HepG2 (cell line): ENCODE measurements at regions not wholly inside any gene's neighbourhood (a gene's known extent, or its start where the extent isn't known, plus 50 kb on each side); places are given as distances from the start of the nearest gene placed in this dataset.
A peak's percentile ranks its signal among the peaks of the same experiment; 100 is the strongest.

Source experiments
- ATAC-seq: fragments of 200-7000 bp; cut with Tn5 transposase; 3 replicates; pipeline ENCODE4 v1.9.1; 2020; ENCODE audit warnings: mild to moderate bottlenecking, moderate library complexity
- BruUV-seq: library from RNA; stranded (reverse); fragments of 400-500 nt; replicated peaks from 2 replicates; lab custom pipeline; 2021; lab: Mats Ljungman, UMichigan
- CTCF ChIA-PET: fragments of 300-600 bp; formaldehyde crosslinking; extraction: SDS; loops from one replicate; lab custom pipeline; 2021; ENCODE audit warnings: low total read pairs, inconsistent platforms, low intra/inter-chr PET ratio; lab: Yijun Ruan, JAX
- POLR2A ChIA-PET: fragments of 350-600 bp; sonication (Branson Sonifier 250); formaldehyde crosslinking; loops from one replicate; lab custom pipeline; 2020; ENCODE audit warnings: antibody characterized with exemption, inconsistent platforms; lab: Yijun Ruan, JAX
- DNase-seq: peaks from one replicate; pipeline ENCODE4 v3.0.0-alpha.2; 2015; ENCODE audit warnings: low spot score
- FAIRE-seq: peaks from 3 replicates; lab custom pipeline; 2011; peaks lifted over from hg19 to GRCh38; lab: Jason Lieb, UNC
- H2AFZ ChIP-seq: one replicate; pipeline ENCODE4 v1.6.1; 2011; ENCODE audit warnings: low read length, inconsistent platforms
- H3K27ac ChIP-seq: fragments of 300-600 bp; 3 replicates; pipeline ENCODE4 v1.8.0; 2011; ENCODE audit warnings: mixed run types, mild to moderate bottlenecking, mixed read lengths, low read length, inconsistent platforms; ENCODE audit not compliant: insufficient read depth; ENCODE audit errors: extremely low read length
- H3K27me3 ChIP-seq, 2 experiments: fragments of 200-600 bp in 1 of 2; 2 replicates in 1 of 2; 3 replicates in 1 of 2; pipeline versions ENCODE4 v1.6.0 to v1.8.0; 2011; ENCODE audit warnings: low read length in 2 of 2, mild to moderate bottlenecking in 2 of 2, moderate library complexity in 2 of 2, inconsistent platforms in 1 of 2; ENCODE audit not compliant: insufficient read depth in 2 of 2, control insufficient read depth in 1 of 2
- H3K36me3 ChIP-seq, 2 experiments: fragments of 200-600 bp in 1 of 2; replicated peaks in 1 of 2; 2 replicates in 1 of 2; 3 replicates in 1 of 2; pipeline versions ENCODE4 v1.5.1 to v1.8.0; 2011; ENCODE audit warnings: low read length in 2 of 2, inconsistent platforms in 1 of 2; ENCODE audit not compliant: insufficient read depth in 2 of 2, control insufficient read depth in 1 of 2
- H3K4me1 ChIP-seq: 2 replicates; pipeline ENCODE4 v1.5.1; 2012; ENCODE audit warnings: low read length, inconsistent platforms; ENCODE audit not compliant: insufficient read depth
- H3K4me2 ChIP-seq: 2 replicates; pipeline ENCODE4 v1.6.0; 2011; ENCODE audit warnings: low read depth, low read length, inconsistent platforms
- H3K4me3 ChIP-seq, 3 experiments: fragments of 200-600 bp in 1 of 3; sonication (generic), shearing (Covaris generic) in 1 of 3; replicated peaks in 1 of 3; 2 replicates each; pipeline ENCODE4 v1.5.1; 2011 to 2016; ENCODE audit warnings: low read length in 3 of 3, inconsistent platforms in 2 of 3, low read depth in 2 of 3, mild to moderate bottlenecking in 2 of 3, control low read depth in 1 of 3, mixed read lengths in 1 of 3; ENCODE audit not compliant: insufficient read depth in 1 of 3
- H3K79me2 ChIP-seq: one replicate; pipeline ENCODE4 v1.6.1; 2011; ENCODE audit warnings: low read length, inconsistent platforms; ENCODE audit not compliant: insufficient read depth
- H3K9ac ChIP-seq: 2 replicates; pipeline ENCODE4 v1.6.0; 2011; ENCODE audit warnings: mild to moderate bottlenecking, low read depth, low read length, inconsistent platforms; ENCODE audit not compliant: insufficient read depth
- H3K9me3 ChIP-seq: 2 replicates; pipeline ENCODE4 v1.5.1; 2012; ENCODE audit warnings: mild to moderate bottlenecking, low read length
- H4K20me1 ChIP-seq: 2 replicates; pipeline ENCODE4 v1.6.0; 2011; ENCODE audit warnings: inconsistent platforms, mild to moderate bottlenecking, low read length, moderate library complexity; ENCODE audit not compliant: insufficient read depth
- HNF4G ChIP-seq, 2 experiments: sonication (generic) in 1 of 2; formaldehyde crosslinking in 1 of 2; IDR thresholded peaks; 2 replicates each; pipeline versions ENCODE4 v1.4.0 to v1.6.1; 2011 to 2020; ENCODE audit warnings: borderline replicate concordance in 2 of 2, low read depth in 2 of 2, mild to moderate bottlenecking in 2 of 2, low read length in 1 of 2, missing genetic modification reagents in 1 of 2, moderate library complexity in 1 of 2
- MZF1 ChIP-seq: sonication (generic); formaldehyde crosslinking; IDR thresholded peaks from 2 replicates; pipeline ENCODE4 v1.8.1; 2023; ENCODE audit warnings: mild to moderate bottlenecking, missing genetic modification reagents, borderline replicate concordance
- SMAD3 ChIP-seq: sonication (generic); formaldehyde crosslinking; IDR thresholded peaks from 2 replicates; pipeline ENCODE4 v1.4.0; 2020; ENCODE audit warnings: missing genetic modification reagents
- SUZ12 ChIP-seq: fragments of 150-350 bp; IDR thresholded peaks from 2 replicates; pipeline ENCODE4 v1.6.1; 2014; ENCODE audit warnings: low read depth, low read length
- ZEB1 ChIP-seq: IDR thresholded peaks from 2 replicates; pipeline ENCODE4 v1.6.1; 2012; ENCODE audit warnings: mild to moderate bottlenecking, low read depth, inconsistent platforms; ENCODE audit not compliant: insufficient replicate concordance
- ZNF121 ChIP-seq: sonication (generic); formaldehyde crosslinking; IDR thresholded peaks from 2 replicates; pipeline ENCODE4 v1.5.0; 2020; ENCODE audit warnings: mild to moderate bottlenecking, missing genetic modification reagents
- ZNF329 ChIP-seq: sonication (generic); formaldehyde crosslinking; IDR thresholded peaks from 2 replicates; pipeline ENCODE4 v1.9.0; 2021; ENCODE audit warnings: low read depth, mild to moderate bottlenecking, missing genetic modification reagents
- WGBS: methylation state at CpG from one replicate; pipeline ENCODE4 v1.1.6; 2017; ENCODE audit warnings: low lambda C conversion rate; 5-methylcytosine and 5-hydroxymethylcytosine counted together
- in situ Hi-C: cut with HindIII; loops from 2 replicates; pipeline ENCODE4 v1.10.0; 2017; ENCODE audit warnings: low pct_unique_long_range_greater_than_20kb; ENCODE audit not compliant: extremely low pct_ligation_motif_present
- intact Hi-C: fragments of 100-400 bp; cut with micrococcal nuclease; formaldehyde crosslinking; loops from one replicate; pipeline ENCODE4 v1.10.0; 2022; ENCODE audit not compliant: unreplicated experiment
- TF ChIP-seq, protein P1 (sequence below): fragments of 450-650 bp; IDR thresholded peaks from 2 replicates; pipeline ENCODE4 v1.6.1; 2017; ENCODE audit warnings: mild to moderate bottlenecking
- TF ChIP-seq, protein P2 (sequence below): sonication (generic); formaldehyde crosslinking; IDR thresholded peaks from 2 replicates; pipeline ENCODE4 v1.4.0; 2020; ENCODE audit warnings: missing genetic modification reagents, borderline replicate concordance

DNA sequence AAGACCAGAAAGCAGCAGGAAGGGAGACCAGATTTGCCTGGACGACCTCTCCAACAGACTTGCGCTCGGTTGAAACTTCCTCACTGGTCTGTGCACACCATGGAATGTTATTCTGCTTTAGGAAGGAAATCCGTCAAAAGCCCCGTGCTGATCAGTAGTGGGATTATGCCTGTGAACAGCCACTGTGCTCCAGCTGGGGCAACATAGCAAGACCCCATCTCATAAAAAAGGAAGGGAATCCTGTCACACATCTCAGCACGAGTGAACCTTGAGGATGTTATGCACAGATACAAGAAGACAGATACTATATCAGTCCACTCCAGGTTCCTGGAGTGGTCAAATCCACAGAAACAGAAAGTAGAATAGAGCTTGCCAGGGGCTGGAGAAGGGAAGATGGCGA lies 86.9 kb upstream of the FOXC1 start:
- 40% methylated on average over 7 of the region's 7 CpGs for WGBS
- Histone ChIP-seq H3K9me3 (no peaks in the 10 kb centered on the region), H3K4me3 (no peak overlapping the region), H2AFZ (no peak overlapping the region), H3K9ac (no peak overlapping the region), H3K36me3 (no peaks in the 10 kb centered on the region), H3K27ac (no peak overlapping the region), H3K4me1 (no peaks in the 10 kb centered on the region), H3K4me2 (no peak overlapping the region), H3K79me2 (no peaks in the 10 kb centered on the region), H3K27me3 (peaks cover 8 to 74% of the 10 kb centered on the region in 2 experiments), H4K20me1 (no peaks in the 10 kb centered on the region)
- ChIA-PET CTCF (no interaction called here), POLR2A (no interaction called here)
- TF ChIP-seq SUZ12 (no peak), ZEB1 (no peak), HNF4G (IDR thresholded peaks at IDR 0.05; ENCODE audit: borderline replicate concordance, low read depth, low read length) (no peak), HNF4G (CRISPR knock-in tag; IDR thresholded peaks at IDR 0.05; ENCODE audit: borderline replicate concordance, low read depth) (no peak), ZNF121 (CRISPR knock-in tag) (peak; percentile 58; the same call in 1 of the 2 replicates), ZNF329 (no peak)
- intact Hi-C loops, result no loop called here
- in situ Hi-C loops, result no loop called here
- FAIRE-seq (no peak), ATAC-seq (no peak), DNase-seq (no peak)
- BruUV-seq, result no TSS peak

GRCh38 chr6:1524040-1524480 lies 85.7 kb upstream of the FOXC1 start:
- no peaks in the 10 kb centered on the region for H3K79me2 ChIP-seq
- no peak overlapping the region for H2AFZ ChIP-seq
- no peak overlapping the region for H3K27ac ChIP-seq
- in situ Hi-C loops (no loop called here), intact Hi-C loops (no loop called here)
- no peak overlapping the region for H3K9ac ChIP-seq
- ChIA-PET POLR2A (no interaction called here), CTCF (no interaction called here)
- H3K4me1 ChIP-seq, result no peaks in the 10 kb centered on the region
- BruUV-seq, result no TSS peak
- H3K4me2 ChIP-seq, result no peak overlapping the region
- FAIRE-seq, result no peak
- no peaks in the 10 kb centered on the region for H4K20me1 ChIP-seq
- DNase-seq, result no peak
- peaks cover 8 to 81% of the 10 kb centered on the region in 2 experiments for H3K27me3 ChIP-seq
- no peak overlapping the region for H3K4me3 ChIP-seq
- H3K9me3 ChIP-seq, result no peaks in the 10 kb centered on the region
- H3K36me3 ChIP-seq, result no peaks in the 10 kb centered on the region
- peak; percentile 32; the same call in 1 of the 3 replicates for ATAC-seq
- WGBS, result 72% methylated on average over 21 of the region's 37 CpGs
- TF ChIP-seq, protein P1, sequence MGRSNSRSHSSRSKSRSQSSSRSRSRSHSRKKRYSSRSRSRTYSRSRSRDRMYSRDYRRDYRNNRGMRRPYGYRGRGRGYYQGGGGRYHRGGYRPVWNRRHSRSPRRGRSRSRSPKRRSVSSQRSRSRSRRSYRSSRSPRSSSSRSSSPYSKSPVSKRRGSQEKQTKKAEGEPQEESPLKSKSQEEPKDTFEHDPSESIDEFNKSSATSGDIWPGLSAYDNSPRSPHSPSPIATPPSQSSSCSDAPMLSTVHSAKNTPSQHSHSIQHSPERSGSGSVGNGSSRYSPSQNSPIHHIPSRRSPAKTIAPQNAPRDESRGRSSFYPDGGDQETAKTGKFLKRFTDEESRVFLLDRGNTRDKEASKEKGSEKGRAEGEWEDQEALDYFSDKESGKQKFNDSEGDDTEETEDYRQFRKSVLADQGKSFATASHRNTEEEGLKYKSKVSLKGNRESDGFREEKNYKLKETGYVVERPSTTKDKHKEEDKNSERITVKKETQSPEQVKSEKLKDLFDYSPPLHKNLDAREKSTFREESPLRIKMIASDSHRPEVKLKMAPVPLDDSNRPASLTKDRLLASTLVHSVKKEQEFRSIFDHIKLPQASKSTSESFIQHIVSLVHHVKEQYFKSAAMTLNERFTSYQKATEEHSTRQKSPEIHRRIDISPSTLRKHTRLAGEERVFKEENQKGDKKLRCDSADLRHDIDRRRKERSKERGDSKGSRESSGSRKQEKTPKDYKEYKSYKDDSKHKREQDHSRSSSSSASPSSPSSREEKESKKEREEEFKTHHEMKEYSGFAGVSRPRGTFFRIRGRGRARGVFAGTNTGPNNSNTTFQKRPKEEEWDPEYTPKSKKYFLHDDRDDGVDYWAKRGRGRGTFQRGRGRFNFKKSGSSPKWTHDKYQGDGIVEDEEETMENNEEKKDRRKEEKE, result no peak
- TF ChIP-seq SMAD3 (CRISPR knock-in tag) (no peak), MZF1 (CRISPR knock-in tag) (no peak)
- TF ChIP-seq, protein P2, sequence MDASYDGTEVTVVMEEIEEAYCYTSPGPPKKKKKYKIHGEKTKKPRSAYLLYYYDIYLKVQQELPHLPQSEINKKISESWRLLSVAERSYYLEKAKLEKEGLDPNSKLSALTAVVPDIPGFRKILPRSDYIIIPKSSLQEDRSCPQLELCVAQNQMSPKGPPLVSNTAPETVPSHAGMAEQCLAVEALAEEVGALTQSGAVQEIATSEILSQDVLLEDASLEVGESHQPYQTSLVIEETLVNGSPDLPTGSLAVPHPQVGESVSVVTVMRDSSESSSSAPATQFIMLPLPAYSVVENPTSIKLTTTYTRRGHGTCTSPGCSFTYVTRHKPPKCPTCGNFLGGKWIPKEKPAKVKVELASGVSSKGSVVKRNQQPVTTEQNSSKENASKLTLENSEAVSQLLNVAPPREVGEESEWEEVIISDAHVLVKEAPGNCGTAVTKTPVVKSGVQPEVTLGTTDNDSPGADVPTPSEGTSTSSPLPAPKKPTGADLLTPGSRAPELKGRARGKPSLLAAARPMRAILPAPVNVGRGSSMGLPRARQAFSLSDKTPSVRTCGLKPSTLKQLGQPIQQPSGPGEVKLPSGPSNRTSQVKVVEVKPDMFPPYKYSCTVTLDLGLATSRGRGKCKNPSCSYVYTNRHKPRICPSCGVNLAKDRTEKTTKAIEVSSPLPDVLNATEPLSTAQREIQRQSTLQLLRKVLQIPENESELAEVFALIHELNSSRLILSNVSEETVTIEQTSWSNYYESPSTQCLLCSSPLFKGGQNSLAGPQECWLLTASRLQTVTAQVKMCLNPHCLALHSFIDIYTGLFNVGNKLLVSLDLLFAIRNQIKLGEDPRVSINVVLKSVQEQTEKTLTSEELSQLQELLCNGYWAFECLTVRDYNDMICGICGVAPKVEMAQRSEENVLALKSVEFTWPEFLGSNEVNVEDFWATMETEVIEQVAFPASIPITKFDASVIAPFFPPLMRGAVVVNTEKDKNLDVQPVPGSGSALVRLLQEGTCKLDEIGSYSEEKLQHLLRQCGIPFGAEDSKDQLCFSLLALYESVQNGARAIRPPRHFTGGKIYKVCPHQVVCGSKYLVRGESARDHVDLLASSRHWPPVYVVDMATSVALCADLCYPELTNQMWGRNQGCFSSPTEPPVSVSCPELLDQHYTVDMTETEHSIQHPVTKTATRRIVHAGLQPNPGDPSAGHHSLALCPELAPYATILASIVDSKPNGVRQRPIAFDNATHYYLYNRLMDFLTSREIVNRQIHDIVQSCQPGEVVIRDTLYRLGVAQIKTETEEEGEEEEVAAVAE, result no peak
